Hematopoietic multipotent progenitor cell treated with erythropoietin and hydrocortisone succinate and interleukin-3 and kit ligand, for 6 days (in vitro differentiated cells): ENCODE measurements at regions not wholly inside any gene's neighbourhood (a gene's known extent, or its start where the extent isn't known, plus 50 kb on each side); places are given as distances from the start of the nearest gene placed in this dataset.

ENCODE experiments used
- DNase-seq: peaks from one replicate; pipeline ENCODE4 v3.0.0-alpha.2; 2015

GRCh38 chr2:5530011-5530696, 162.0 kb upstream of the SOX11 start:
- no peak for DNase-seq

GRCh38 chr2:5535301-5535700, 156.9 kb upstream of the SOX11 start:
- DNase-seq: no peak

- DNase-seq: no peak
Observed at GRCh38 chr2:5537180-5537688, 154.9 kb upstream of the SOX11 start.

GRCh38 chr2:5538313-5538712, 153.9 kb upstream of the SOX11 start:
- no peak for DNase-seq

- DNase-seq: no peak
Observed at GRCh38 chr2:5538772-5539171, 153.4 kb upstream of the SOX11 start.

DNA sequence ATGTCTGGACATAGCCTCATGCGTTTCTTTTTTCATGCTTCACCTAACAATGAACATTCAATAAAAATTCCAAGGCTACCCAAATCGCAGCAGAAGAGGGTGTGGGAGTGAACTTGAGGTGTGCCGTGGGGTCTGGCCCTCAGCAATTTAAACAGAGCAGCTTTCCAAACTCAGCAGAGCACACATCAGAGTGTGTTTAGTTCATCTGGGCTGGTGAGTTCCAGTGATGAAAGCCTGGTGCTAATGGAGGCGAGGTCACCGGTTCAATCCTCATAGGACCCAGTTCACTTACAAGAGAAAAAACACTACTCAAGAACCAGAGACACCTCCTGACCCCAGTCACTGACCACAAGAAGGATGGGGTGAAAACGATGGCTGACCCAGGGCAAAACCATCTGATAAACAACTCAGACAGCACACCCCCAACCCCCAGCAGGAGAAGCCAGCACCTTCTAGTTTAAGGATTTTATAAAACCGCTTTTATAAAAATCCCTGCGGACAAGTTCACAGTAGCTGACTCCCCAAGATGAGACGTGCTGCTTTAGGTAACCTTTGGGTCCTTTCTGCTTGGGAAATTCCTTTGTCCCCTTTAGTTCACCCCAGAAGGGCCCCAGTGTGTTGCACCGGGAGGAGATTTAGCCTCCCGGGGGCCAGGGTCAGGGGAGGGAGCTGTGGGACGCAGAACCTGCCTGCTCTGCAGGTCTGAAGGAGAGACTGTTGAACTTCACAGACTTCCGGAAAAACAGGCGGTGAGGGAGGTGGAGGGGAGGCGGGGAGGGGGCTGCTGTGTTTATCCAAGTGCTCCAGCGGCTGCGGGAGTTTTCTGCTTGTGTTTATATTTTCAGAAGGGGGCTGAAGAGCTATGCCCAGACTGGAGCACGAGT, 152.7 kb upstream of the SOX11 start:
- DNase-seq: no peak

GRCh38 chr2:5540856-5541255, 151.3 kb upstream of the SOX11 start:
- DNase-seq: no peak

- no peak for DNase-seq
Observed at GRCh38 chr2:5544205-5544786, 147.9 kb upstream of the SOX11 start.

GRCh38 chr2:5546181-5546580, 146.0 kb upstream of the SOX11 start:
- DNase-seq: no peak

GRCh38 chr2:5548991-5549715, 143.0 kb upstream of the SOX11 start:
- no peak for DNase-seq

GRCh38 chr2:5549771-5550170, 142.4 kb upstream of the SOX11 start:
- no peak for DNase-seq

- DNase-seq: no peak
Observed at GRCh38 chr2:5555636-5556035, 136.5 kb upstream of the SOX11 start.

DNA sequence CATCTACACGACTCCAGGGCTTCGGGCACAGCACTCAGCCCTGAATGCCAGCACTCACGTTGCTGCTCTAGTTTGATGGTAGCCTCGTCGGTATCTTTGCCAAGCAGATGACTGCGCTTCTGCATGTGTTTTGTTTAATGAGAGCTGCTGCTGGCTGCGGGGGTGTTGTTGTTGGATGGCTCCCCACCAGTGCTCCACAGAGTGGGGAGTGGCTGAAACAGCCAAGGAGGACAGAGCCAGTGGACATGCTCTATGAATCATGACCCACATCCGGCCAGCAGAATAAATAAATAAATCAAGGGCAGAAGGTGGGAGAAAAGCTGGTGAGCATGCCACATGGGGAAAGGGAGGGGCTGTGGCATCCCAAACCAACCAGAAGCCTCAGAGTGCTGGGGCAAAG, 131.2 kb upstream of the SOX11 start:
- DNase-seq: no peak

DNA sequence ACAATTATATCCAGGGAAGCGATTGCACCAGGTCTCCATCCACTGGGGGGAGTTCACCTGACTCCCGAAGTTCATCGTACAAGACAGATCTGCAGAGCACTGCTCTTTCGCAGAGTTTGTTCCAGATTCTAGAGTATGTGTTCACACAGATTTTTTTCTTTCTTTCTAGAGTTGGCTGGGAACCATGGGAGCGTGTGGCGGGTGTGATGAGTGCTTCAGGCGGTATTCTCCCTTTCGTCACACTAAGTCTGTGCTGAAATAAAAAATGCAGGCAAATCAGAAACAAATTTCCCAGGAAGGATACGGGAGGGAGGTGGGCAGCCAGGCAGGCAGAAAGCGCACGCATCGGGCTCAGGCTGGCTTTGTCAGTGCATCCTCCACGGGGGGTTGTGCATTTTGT, 129.8 kb upstream of the SOX11 start:
- DNase-seq: no peak

DNA sequence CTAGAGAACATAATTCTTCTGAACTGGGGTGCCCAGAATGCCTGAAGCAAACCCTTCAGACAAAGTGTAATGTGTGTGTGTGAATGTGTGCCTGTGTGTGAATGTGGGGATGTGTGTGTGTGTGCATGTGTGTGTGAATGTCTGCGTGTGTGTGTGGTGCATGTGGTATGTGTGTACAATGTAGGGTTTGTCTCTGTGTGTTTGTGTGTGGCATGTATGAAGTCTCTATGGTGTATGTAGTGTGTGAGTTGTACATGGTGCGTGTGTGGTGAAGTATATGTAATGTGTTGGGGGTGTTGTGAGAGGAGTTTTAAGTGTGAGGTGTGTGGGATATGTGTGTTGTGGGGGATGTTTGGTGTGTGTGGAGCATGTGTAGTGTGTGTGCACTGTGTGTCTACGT, 129.3 kb upstream of the SOX11 start:
- DNase-seq: no peak

GRCh38 chr2:5563411-5563810, 128.8 kb upstream of the SOX11 start:
- no peak for DNase-seq

- no peak for DNase-seq
Observed at GRCh38 chr2:5569256-5569655, 122.9 kb upstream of the SOX11 start.

DNA sequence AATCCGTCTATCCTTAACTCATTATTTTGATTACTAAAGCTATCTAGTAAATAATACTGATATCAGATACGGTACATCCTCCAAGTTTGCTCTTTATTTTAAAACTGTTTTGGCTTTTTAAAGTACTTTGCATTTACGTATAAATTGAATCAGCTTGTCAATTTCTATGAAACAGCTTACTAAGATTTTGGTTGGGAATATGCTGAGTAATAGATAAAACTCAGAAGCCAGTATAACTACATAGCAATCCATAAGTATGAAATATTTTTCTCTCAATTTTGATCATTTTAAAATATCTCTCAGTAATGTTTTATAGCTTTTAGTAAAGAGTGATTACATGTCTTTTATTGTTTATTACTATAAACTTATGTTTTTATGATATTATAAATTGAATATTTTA, 116.2 kb upstream of the SOX11 start:
- no peak for DNase-seq

GRCh38 chr2:5587766-5588165, 104.4 kb upstream of the SOX11 start:
- no peak for DNase-seq

DNA sequence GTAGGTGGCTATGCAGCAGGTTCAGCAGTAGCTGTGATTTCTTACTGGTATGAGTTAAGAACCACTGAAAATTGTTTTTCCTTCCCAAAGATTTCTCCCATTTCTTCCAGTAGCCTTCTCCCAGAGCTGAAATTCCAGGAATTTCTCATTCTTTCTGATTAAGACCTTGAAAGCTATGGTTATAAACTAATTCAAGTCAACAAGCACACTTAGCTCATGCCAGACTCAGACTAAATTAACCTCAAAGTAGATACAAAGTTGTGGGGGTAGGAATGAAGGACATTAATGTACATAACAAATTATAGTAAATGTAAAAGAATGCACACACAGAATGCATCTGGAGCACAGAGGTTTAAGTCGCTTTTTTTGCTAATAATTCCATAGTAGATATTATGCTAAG, 103.6 kb upstream of the SOX11 start:
- DNase-seq: no peak

GRCh38 chr2:5589183-5589582, 103.0 kb upstream of the SOX11 start:
- DNase-seq: no peak

- no peak for DNase-seq
Observed at GRCh38 chr2:5590886-5591285, 101.3 kb upstream of the SOX11 start.

GRCh38 chr2:5592916-5593315, 99.3 kb upstream of the SOX11 start:
- DNase-seq: no peak
